ENCODE measurements at regions not wholly inside any gene's neighbourhood (a gene's known extent, or its start where the extent isn't known, plus 50 kb on each side); places are given as distances from the start of the nearest gene placed in this dataset.

DNA sequence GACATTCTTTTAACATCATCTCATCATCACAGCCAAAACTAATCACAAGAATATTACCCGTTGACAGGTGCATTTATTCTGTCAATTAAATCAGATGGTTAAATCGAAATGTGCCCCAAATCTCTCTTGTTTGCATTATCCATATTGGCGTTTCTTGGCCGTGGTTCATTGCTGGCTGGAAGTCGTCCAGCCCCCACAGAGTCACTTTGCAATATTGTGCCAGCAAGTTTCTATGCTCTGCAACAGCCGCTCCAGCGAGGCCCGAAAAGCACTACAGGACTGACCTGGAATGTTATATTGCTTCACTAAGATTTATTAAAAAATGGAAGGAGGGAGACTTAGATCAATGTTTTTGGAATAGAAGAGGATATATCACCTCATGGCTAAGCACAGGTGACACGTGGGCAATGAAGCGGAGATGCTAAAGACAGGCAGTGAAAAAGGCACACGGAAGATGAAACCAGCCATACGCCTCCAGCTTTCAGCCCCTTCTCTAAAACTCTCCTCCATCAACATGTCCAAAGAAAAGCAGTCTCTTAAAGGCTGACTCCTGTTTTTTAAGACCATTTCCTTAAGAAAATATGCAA is 176.8 kb upstream of the VRK2 start:
- TF ChIP-seq, protein P1, sequence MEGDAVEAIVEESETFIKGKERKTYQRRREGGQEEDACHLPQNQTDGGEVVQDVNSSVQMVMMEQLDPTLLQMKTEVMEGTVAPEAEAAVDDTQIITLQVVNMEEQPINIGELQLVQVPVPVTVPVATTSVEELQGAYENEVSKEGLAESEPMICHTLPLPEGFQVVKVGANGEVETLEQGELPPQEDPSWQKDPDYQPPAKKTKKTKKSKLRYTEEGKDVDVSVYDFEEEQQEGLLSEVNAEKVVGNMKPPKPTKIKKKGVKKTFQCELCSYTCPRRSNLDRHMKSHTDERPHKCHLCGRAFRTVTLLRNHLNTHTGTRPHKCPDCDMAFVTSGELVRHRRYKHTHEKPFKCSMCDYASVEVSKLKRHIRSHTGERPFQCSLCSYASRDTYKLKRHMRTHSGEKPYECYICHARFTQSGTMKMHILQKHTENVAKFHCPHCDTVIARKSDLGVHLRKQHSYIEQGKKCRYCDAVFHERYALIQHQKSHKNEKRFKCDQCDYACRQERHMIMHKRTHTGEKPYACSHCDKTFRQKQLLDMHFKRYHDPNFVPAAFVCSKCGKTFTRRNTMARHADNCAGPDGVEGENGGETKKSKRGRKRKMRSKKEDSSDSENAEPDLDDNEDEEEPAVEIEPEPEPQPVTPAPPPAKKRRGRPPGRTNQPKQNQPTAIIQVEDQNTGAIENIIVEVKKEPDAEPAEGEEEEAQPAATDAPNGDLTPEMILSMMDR (IDR thresholded peaks at IDR 0.05), result no peak
- no peak for TF ChIP-seq EZH2 (IDR thresholded peaks at IDR 0.05)
- TF ChIP-seq EZH2phosphoT487 (IDR thresholded peaks at IDR 0.05), result no peak
